Activated B cell treated with CpG ODN at 0.5 μM for 24 hours (primary cell): ENCODE measurements at regions not wholly inside any gene's neighbourhood (a gene's known extent, or its start where the extent isn't known, plus 50 kb on each side); places are given as distances from the start of the nearest gene placed in this dataset.

Experiments used
- ATAC-seq: fragments of 200-7000 bp; cut with Tn5 transposase; one replicate; pipeline ENCODE4 v1.10.0; 2021; ENCODE audit warnings: low read depth, mild to moderate bottlenecking, moderate library complexity
- CTCF ChIA-PET: fragments of 350-600 bp; sonication (Branson Sonifier 250); formaldehyde crosslinking; loops from one replicate; lab custom pipeline; 2021; ENCODE audit warnings: antibody characterized with exemption; lab: Charles Lee
- POLR2A ChIA-PET: fragments of 350-600 bp; sonication (Branson Sonifier 250); formaldehyde crosslinking; loops from one replicate; lab custom pipeline; 2021; ENCODE audit warnings: antibody characterized with exemption; lab: Charles Lee
- DNase-seq: peaks from one replicate; pipeline ENCODE4 v3.0.0; 2022
- H3K27ac Mint-ChIP-seq: one replicate; pipeline ENCODE4 v1.8.0; 2020; ENCODE audit warnings: mixed read lengths
- H3K27me3 Mint-ChIP-seq: one replicate; pipeline ENCODE4 v1.8.0; 2021; ENCODE audit warnings: mixed read lengths
- H3K36me3 Mint-ChIP-seq: one replicate; pipeline ENCODE4 v1.8.0; 2021; ENCODE audit warnings: low read depth, mixed read lengths
- H3K4me1 Mint-ChIP-seq: one replicate; pipeline ENCODE4 v1.8.0; 2021; ENCODE audit warnings: mixed read lengths
- H3K4me3 Mint-ChIP-seq: one replicate; pipeline ENCODE4 v1.8.0; 2020; ENCODE audit warnings: mild to moderate bottlenecking, mixed read lengths
- H3K9me3 Mint-ChIP-seq: one replicate; pipeline ENCODE4 v1.8.0; 2020; ENCODE audit warnings: mixed read lengths
- intact Hi-C: fragments of 100-400 bp; cut with micrococcal nuclease; formaldehyde crosslinking; loops from one replicate; pipeline ENCODE4 v1.15.1; 2024
- TF ChIP-seq, protein P1 (sequence below): fragments of 200-600 bp; IDR thresholded peaks from one replicate; pipeline ENCODE4 v1.8.0; 2022; ENCODE audit warnings: antibody characterized with exemption, mild to moderate bottlenecking

GRCh38 chr5:89411891-89412290 lies 528.9 kb upstream of the MEF2C start:
- CTCF ChIA-PET: no interaction called here
- POLR2A ChIA-PET: no interaction called here
- intact Hi-C loops: no loop called here
- Mint-ChIP-seq H3K9me3 (peaks cover 4% of the 10 kb centered on the region), H3K4me1 (peaks cover 6% of the 10 kb centered on the region), H3K27me3 (no peaks in the 10 kb centered on the region), H3K4me3 (no peak overlapping the region), H3K36me3 (no peaks in the 10 kb centered on the region), H3K27ac (no peak overlapping the region)
- ATAC-seq: no peak
- TF ChIP-seq, protein P1, sequence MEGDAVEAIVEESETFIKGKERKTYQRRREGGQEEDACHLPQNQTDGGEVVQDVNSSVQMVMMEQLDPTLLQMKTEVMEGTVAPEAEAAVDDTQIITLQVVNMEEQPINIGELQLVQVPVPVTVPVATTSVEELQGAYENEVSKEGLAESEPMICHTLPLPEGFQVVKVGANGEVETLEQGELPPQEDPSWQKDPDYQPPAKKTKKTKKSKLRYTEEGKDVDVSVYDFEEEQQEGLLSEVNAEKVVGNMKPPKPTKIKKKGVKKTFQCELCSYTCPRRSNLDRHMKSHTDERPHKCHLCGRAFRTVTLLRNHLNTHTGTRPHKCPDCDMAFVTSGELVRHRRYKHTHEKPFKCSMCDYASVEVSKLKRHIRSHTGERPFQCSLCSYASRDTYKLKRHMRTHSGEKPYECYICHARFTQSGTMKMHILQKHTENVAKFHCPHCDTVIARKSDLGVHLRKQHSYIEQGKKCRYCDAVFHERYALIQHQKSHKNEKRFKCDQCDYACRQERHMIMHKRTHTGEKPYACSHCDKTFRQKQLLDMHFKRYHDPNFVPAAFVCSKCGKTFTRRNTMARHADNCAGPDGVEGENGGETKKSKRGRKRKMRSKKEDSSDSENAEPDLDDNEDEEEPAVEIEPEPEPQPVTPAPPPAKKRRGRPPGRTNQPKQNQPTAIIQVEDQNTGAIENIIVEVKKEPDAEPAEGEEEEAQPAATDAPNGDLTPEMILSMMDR: no peak
- DNase-seq: no peak

GRCh38 chr5:89407054-89407453 lies 524.1 kb upstream of the MEF2C start:
- H3K36me3 Mint-ChIP-seq: no peaks in the 10 kb centered on the region
- POLR2A ChIA-PET: no interaction called here
- no peaks in the 10 kb centered on the region for H3K27me3 Mint-ChIP-seq
- no peak for DNase-seq
- peaks cover 5% of the 10 kb centered on the region for H3K9me3 Mint-ChIP-seq
- no peak overlapping the region for H3K4me3 Mint-ChIP-seq
- CTCF ChIA-PET: interaction anchor here (0.6 kb wide), 1 partner anchor 1978 kb away, joined by 3 read pairs; no protein-coding TSS in a partner anchor
- TF ChIP-seq, protein P1: no peak
- H3K27ac Mint-ChIP-seq: no peak overlapping the region
- peaks cover 5% of the 10 kb centered on the region for H3K4me1 Mint-ChIP-seq
- ATAC-seq: no peak
- intact Hi-C loops: no loop called here

DNA sequence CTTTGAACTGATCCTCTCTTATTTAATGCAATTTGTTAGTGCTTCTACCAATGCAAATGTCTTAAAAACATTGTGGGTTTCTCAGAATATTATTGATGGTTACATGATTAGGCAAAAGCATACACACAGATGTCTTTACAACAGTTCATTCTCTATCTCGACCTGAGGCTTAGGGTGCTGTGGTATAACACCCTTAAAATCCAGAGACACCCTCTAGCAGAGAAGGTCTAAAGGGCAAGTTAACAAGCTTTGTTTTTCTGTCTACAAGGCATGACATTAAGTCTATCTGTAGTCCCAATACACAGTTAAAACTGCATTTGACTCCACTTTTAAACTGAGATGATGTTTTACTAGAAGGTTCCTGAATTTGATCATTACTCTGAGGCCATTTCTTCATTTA lies 518.7 kb upstream of the MEF2C start:
- TF ChIP-seq, protein P1: no peak
- no peak overlapping the region for H3K4me3 Mint-ChIP-seq
- POLR2A ChIA-PET: no interaction called here
- H3K9me3 Mint-ChIP-seq: peaks cover 10% of the 10 kb centered on the region
- no peak for DNase-seq
- peaks cover 35% of the 10 kb centered on the region for H3K4me1 Mint-ChIP-seq
- no peak for ATAC-seq
- no peaks in the 10 kb centered on the region for H3K36me3 Mint-ChIP-seq
- H3K27me3 Mint-ChIP-seq: no peaks in the 10 kb centered on the region
- intact Hi-C loops: no loop called here
- CTCF ChIA-PET: no interaction called here
- H3K27ac Mint-ChIP-seq: peak overlapping the region; percentile 50

DNA sequence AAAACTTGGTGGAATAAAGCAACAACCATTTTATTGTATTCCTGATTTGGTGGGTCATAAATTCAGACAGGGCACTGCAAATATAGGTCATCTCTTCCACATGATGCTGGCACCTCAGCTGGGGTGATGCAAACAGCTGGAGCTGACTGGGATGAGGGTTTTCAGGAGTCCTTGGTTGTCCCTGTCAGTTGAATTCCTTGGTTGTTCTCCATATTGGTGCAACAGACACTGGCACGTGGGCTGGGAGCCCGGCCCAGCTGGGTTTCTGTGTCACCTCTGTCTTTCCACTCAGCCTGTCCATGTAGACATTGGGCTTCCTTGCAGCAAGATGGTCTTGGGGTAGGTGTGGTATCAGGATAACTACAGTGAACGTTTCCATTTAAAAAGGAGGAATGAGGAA lies 518.0 kb upstream of the MEF2C start:
- Mint-ChIP-seq H3K4me1 (peaks cover 42% of the 10 kb centered on the region), H3K27ac (peak overlapping the region; percentile 50), H3K36me3 (no peaks in the 10 kb centered on the region), H3K9me3 (peaks cover 10% of the 10 kb centered on the region), H3K27me3 (no peaks in the 10 kb centered on the region), H3K4me3 (no peak overlapping the region)
- ChIA-PET CTCF (no interaction called here), POLR2A (no interaction called here)
- TF ChIP-seq, protein P1: no peak
- intact Hi-C loops: no loop called here
- DNase-seq (no peak), ATAC-seq (no peak)

DNA sequence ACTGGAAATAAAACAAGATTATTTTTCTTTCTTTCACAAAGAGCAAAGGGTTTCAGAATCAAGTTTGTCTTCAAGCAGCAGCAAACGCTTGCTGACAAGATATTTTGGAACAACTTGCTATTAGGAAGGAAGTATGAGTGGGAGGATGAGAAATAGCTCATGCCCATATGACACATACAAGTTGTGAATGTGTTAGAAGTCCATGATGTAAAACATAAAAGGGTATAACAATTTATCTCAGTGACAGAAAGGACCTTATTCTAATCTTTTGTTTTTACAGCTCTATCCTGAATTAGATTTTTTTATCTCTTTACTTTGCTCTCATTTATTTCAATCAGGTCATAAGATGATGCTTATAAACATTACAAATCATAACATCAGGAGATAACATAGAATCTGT lies 516.6 kb upstream of the MEF2C start:
- ATAC-seq: no peak
- no peaks in the 10 kb centered on the region for H3K27me3 Mint-ChIP-seq
- ChIA-PET CTCF (interaction anchor here (0.7 kb wide), 1 partner anchor 14 kb away, joined by 3 read pairs; no protein-coding TSS in a partner anchor), POLR2A (interaction anchor here (0.8 to 1.6 kb wide), 2 partner anchors 9 to 57 kb away, joined by 3 to 4 read pairs; no protein-coding TSS in a partner anchor)
- TF ChIP-seq, protein P1: no peak
- no peak overlapping the region for H3K4me3 Mint-ChIP-seq
- peaks cover 10% of the 10 kb centered on the region for H3K9me3 Mint-ChIP-seq
- no peak for DNase-seq
- intact Hi-C loops: loop anchor here (5.0 kb wide), 4 partner anchors 38 to 667 kb away; partner anchors contain the start of gene MEF2C
- H3K36me3 Mint-ChIP-seq: no peaks in the 10 kb centered on the region
- peaks cover 56% of the 10 kb centered on the region for H3K4me1 Mint-ChIP-seq
- H3K27ac Mint-ChIP-seq: peak overlapping the region; percentile 55
